HG02981 (cell line): ENCODE measurements at regions not wholly inside any gene's neighbourhood (a gene's known extent, or its start where the extent isn't known, plus 50 kb on each side); places are given as distances from the start of the nearest gene placed in this dataset.

Source experiments
- ATAC-seq: cut with Tn5 transposase; IDR thresholded peaks from one replicate; pipeline ENCODE4 v1.9.1; 2021; ENCODE audit warnings: mild to moderate bottlenecking, moderate library complexity; ENCODE audit not compliant: unreplicated experiment

- ATAC-seq: no peak
Observed at GRCh38 chr9:73742412-73742811, 590.7 kb downstream of the ANXA1 start.

DNA sequence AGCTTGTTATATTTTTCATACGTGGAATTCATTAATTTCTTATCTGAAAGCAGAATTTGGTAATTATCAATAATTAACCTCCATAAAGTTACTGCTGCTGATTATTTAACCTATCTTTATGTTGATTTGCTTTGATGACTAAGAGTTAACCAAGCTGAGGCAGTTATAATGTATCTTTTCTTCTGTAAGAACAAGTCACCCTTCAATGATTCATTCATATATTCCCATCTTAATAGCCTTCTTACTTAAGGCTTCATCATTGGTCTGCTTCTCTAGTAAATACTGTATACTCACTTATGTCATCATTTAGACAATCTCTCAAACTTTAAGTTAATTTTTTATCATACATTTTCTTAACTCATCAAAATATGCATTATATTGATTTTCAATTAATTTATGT lies 592.2 kb downstream of the ANXA1 start:
- no peak for ATAC-seq

DNA sequence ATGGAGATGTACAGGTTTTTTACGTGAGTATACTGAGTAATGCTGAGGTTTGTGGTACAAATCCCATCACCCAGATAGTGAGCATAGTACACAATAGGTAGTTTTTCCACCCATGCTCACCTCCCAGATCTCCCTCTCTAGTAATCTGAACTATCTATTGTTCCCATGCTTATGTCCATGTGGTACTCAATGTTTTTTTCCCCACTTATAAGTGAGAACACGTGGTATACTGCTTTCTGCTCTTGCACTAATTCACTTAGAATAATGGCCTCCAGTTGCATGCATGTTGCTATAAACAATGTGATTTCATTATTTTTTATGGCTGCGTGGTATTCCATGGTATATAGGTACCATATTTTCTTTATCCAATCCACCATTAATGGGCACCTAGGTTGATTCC lies 593.9 kb downstream of the ANXA1 start:
- no peak for ATAC-seq

DNA sequence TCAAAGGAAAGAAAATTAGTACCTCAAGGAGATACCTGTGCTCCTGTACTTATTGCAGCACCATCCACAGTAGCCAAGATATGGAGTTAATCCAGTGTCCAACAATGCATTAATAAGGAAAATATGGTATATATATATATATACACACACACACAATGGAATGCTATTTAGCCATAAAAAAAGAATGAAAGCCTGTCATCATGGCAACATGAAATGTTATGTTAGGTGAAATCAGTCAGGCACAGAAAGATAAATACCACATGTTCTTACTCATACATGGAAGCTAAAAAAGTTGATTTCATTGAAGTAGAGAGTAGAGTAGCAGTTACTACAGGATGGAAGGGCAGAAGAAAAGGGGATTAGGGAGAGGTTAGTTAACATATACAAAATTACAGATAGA lies 601.5 kb downstream of the ANXA1 start:
- ATAC-seq: no peak

DNA sequence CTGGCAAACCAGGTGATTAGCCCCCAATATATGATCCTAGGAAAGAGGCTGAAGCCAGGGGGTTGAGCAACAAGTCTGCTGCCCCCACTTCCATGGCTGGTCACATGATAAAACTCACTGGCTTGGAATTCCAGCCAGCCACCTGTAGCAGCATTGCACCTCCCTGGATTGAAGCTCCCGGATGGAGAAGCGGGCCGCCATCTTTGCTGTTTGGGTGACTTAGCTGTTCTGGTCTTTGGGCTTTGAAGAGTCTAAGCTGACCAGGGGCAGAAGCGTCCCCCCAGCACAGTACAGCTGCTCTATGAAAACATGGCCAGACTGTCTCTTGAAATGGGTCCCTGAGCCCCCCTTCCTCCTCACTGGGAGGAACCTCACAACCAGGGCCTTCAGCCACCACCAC lies 610.2 kb downstream of the ANXA1 start:
- no peak for ATAC-seq

GRCh38 chr9:73773896-73774295 lies 622.2 kb downstream of the ANXA1 start:
- no peak for ATAC-seq

- ATAC-seq: no peak
Observed at GRCh38 chr9:73775757-73776156, 624.1 kb downstream of the ANXA1 start.

DNA sequence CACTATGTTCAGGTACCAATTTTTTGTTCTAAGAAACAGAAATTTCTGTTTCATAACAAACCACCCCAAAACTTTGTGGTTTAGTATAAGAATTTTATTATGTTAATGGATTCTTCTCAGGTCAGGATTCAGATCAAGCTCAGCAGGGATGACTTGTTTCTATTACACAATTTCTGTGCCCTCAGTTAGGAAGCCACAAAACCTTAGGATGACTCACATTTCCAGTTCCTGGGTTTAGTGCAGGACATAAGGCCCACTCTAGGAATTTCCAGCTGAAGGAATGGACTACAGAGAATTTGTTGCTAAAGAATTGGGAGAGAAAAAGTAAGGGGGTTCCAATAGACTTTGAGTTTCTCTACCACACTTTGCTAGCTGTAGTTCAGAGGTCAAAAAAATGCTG lies 629.3 kb downstream of the ANXA1 start:
- ATAC-seq: no peak

DNA sequence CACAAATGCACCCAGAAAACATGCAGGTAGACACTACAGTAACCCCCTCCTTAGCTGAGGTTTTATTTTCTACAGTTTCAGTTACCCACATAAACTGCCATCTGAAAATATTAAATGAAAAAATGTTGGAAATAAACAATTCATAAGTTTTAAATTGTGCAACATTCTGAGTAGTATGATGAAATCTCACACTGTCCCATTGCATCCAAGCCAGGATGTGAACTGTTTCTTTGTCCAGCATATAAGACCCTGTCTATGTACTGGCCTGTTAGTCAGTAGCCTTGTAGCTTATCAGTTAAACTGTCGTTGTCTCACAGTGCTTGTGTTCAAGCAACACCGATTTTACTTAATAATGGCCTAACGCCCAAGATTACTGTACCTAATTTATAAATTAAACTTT lies 630.5 kb downstream of the ANXA1 start:
- no peak for ATAC-seq

- ATAC-seq: no peak
Observed at GRCh38 chr9:73799446-73799845, 647.8 kb downstream of the ANXA1 start.

- no peak for ATAC-seq
Observed at GRCh38 chr9:73805111-73805510, 653.4 kb downstream of the ANXA1 start.

DNA sequence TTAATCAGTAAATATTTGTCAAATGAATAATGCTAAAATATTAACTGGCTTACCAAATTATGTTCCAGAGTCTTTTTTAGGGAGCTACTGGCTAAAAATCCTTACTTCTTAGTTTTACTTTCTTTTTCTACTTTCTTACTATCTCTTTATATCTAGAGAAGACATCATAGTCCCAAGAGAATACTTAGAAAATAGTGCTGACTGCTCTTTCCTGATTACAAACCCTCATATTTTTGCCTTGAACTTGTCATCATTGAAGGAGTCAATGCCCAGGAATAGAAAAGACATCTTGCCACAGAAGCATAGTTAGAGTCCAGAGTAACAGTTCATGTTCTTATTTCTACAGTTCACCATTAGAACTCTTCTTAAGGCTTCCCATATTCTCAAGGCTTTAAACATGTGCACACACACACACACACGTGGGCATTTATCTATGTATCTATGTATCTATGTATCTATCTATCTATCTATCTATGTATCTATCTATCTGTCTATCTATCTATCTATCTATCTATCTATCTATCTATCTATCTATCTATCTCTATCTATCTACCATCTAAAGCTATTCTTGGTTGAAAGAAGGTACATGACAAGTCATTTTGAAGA lies 654.3 kb downstream of the ANXA1 start:
- no peak for ATAC-seq

- ATAC-seq: no peak
Observed at GRCh38 chr9:73806876-73807275, 655.2 kb downstream of the ANXA1 start.

- no peak for ATAC-seq
Observed at GRCh38 chr9:73807952-73808351, 656.3 kb downstream of the ANXA1 start.

DNA sequence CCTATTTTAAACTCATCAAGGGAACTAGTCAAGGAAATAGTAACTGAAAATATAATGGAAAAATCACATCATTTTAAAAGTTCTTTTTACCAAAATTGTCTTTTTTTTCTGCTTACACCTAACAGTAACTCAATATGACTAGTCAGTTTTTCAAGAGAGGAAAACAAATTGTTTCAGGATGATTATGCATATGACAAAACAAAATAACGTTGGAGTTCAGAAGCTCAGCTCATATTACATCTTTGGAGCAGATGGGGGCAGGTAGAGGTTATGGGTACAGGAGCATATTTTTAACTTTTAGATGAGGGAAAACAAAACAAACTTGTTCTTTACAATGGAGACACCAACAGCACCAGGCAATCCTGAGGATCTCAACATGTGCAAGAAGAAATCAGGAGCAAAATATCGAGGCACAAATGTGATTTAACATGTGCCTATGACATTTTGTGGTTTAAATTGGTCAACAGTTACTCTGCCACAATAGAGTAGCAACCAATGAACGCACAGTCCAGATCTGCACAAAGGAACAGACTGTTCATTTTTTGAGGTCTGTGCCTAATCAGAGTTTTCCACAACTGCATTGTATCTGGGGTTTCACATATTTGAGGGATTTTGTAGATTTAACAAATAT lies 659.0 kb downstream of the ANXA1 start:
- no peak for ATAC-seq

DNA sequence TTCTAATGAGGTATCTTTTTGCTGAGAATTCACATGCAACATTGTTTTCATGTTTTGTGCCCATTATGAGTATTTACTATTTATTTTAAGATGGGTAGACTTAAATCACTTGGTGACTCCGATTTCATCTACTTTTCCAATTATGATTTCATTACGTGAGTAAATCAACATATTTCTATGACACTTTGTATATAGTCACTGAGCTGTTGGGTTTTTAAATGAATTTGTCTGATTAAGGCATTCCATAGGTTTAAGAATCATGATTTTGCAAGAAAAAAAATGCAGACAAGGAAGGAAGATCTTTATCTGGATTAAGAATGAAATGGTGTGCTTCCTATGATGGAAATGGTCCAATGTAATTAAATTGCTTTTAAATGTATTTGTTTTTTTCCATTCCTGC lies 661.9 kb downstream of the ANXA1 start:
- no peak for ATAC-seq

DNA sequence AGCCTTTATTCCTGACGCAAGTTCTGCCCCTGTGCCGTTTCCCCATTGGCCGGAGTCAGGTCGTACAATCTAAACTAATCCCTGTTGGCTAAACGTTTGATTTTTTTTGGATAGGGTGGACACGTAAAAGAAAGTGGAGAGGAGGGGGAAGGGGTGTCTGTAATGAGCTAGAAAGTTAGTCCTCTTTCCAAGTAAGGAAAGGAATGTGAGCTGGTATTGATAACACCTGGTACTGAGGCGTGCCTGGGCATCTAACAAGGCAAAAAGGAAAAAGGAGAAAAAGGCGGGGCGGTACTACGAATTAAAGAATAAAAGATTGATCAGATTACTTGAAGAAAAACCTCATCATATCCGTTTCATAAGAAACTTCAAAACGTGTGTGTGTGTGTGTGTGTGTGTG lies 665.2 kb downstream of the ANXA1 start:
- ATAC-seq: no peak

GRCh38 chr9:73824671-73825070 lies 672.5 kb upstream of the RORB start:
- ATAC-seq: no peak

DNA sequence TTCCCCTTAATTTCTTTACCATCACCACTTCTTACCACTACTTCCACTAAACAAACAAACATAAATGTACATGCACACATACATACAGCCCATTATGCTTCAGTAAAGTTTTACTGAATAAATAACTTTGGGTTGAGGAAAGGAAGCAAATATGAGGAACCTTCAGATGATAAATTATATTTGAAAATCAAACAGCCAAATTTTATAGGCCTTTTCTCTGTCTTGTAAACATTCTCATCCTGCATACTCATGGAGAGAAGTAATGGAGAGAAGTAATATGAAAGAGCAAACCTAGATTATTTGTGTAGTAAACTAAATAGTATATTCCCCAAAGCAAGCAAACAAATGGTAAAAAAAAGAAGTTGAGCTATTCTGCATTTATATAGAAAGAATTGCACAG lies 658.3 kb upstream of the RORB start:
- ATAC-seq: no peak

- no peak for ATAC-seq
Observed at GRCh38 chr9:73839471-73839870, 657.7 kb upstream of the RORB start.

DNA sequence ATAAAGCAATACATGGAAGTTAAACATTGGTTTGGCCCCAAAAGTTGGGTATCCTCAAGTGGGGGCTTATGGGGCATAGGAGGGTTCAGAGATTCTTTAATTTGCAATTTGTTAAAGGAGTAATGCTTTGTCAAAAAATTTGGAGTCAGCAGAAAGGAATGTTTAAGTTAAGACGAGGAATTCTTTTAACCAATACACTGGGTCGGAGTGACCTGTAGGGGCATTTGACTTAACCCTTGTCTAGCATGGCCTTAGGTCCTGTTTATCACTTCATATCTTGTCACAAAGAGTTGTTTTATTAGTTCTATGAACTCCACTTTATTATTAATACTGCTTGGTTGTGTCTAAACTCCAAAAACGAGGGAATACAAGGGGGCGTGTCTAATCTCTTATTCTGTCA lies 656.1 kb upstream of the RORB start:
- ATAC-seq: no peak

- no peak for ATAC-seq
Observed at GRCh38 chr9:73844135-73844534, 653.0 kb upstream of the RORB start.

DNA sequence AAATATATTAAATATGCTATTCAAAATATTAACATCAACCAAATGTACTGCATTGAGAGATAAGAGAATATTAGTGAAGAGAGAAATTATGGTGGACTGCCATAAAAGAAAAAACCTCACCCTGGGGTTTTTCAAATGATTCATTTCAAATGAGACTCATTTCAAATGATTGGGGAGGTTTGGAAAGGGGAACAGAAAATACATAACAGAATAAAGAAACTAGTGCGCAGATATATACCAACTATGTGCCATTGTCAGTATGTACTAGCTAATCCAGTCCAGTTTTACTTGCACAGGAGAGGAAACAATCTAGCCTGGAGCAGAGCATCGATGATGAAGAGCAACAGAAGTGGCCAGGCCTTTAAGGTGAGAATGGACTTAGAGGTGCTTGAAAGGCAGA lies 651.6 kb upstream of the RORB start:
- ATAC-seq: peak; percentile 85
